GM12878 (cell line): ENCODE measurements at regions not wholly inside any gene's neighbourhood (a gene's known extent, or its start where the extent isn't known, plus 50 kb on each side); places are given as distances from the start of the nearest gene placed in this dataset.

Experiments used
- ATAC-seq: fragments of 200-7000 bp; cut with Tn5 transposase; 3 replicates; pipeline ENCODE4 v1.9.1; 2020; ENCODE audit warnings: mild to moderate bottlenecking, moderate library complexity
- BruUV-seq: library from RNA; stranded (reverse); fragments of 400-500 nt; replicated peaks from 2 replicates; lab custom pipeline; 2021; lab: Mats Ljungman, UMichigan
- CTCF ChIA-PET: fragments of 300-600 bp; sonication (Branson Sonifier 250); formaldehyde crosslinking; extraction: SDS; loops from one replicate; lab custom pipeline; 2021; ENCODE audit warnings: inconsistent platforms; lab: Yijun Ruan, JAX
- POLR2A ChIA-PET: fragments of 350-600 bp; formaldehyde crosslinking; extraction: SDS; loops from one replicate; lab custom pipeline; 2021; ENCODE audit warnings: inconsistent platforms; lab: Charles Lee
- RAD21 ChIA-PET: fragments of 300-600 bp; sonication (Branson Sonifier 250); formaldehyde crosslinking; loops from one replicate; lab custom pipeline; 2023; ENCODE audit warnings: antibody characterized with exemption; ENCODE audit not compliant: unreplicated experiment; lab: Charles Lee
- SMC1A ChIA-PET: fragments of 300-600 bp; sonication (Branson Sonifier 250); formaldehyde crosslinking; loops from one replicate; lab custom pipeline; 2023; ENCODE audit not compliant: unreplicated experiment, uncharacterized antibody; lab: Charles Lee
- DNase-seq: peaks from one replicate; pipeline ENCODE4 v3.0.0-alpha.2; 2011; ENCODE audit warnings: low read depth, low spot score
- FAIRE-seq: peaks from 3 replicates; lab custom pipeline; 2011; peaks lifted over from hg19 to GRCh38; lab: Jason Lieb, UNC
- H2AFZ ChIP-seq: 2 replicates; pipeline ENCODE4 v1.6.0; 2011; ENCODE audit warnings: low read depth, low read length, control low read depth; ENCODE audit not compliant: control insufficient read depth
- H3K27ac ChIP-seq: 2 replicates; pipeline ENCODE4 v1.5.1; 2011; ENCODE audit warnings: control low read depth; ENCODE audit not compliant: control insufficient read depth, insufficient read depth
- H3K27me3 ChIP-seq, 2 experiments: replicated peaks in 1 of 2; 2 replicates each; pipeline versions ENCODE4 v1.6.0 to v1.6.1; 2011; ENCODE audit warnings: low read length in 1 of 2; ENCODE audit not compliant: control insufficient read depth in 2 of 2, insufficient read depth in 2 of 2
- H3K36me3 ChIP-seq, 2 experiments: 2 replicates each; pipeline ENCODE4 v1.5.1; 2011; ENCODE audit warnings: low read length in 1 of 2; ENCODE audit not compliant: control insufficient read depth in 2 of 2, insufficient read depth in 2 of 2
- H3K4me1 ChIP-seq: 2 replicates; pipeline ENCODE4 v1.6.1; 2011; ENCODE audit warnings: mild to moderate bottlenecking, low read length, moderate library complexity, mixed read lengths; ENCODE audit not compliant: control insufficient read depth, insufficient read depth
- H3K4me2 ChIP-seq: 2 replicates; pipeline ENCODE4 v1.6.0; 2011; ENCODE audit warnings: control low read depth; ENCODE audit not compliant: control insufficient read depth, insufficient read depth
- H3K4me3 ChIP-seq: fragments of 200-600 bp; sonication (generic); 2 replicates; pipeline ENCODE4 v1.5.1; 2016
- H3K79me2 ChIP-seq: 2 replicates; pipeline ENCODE4 v1.6.0; 2011; ENCODE audit warnings: low read length; ENCODE audit not compliant: control insufficient read depth, insufficient read depth
- H3K9ac ChIP-seq: 2 replicates; pipeline ENCODE4 v1.8.0; 2011; ENCODE audit warnings: low read length, control low read depth, mixed read lengths; ENCODE audit not compliant: control insufficient read depth, insufficient read depth
- H3K9me3 ChIP-seq: replicated peaks from 3 replicates; pipeline ENCODE4 v1.5.1; 2011; ENCODE audit warnings: mild to moderate bottlenecking, low read length; ENCODE audit not compliant: control insufficient read depth, insufficient read depth
- H4K20me1 ChIP-seq: 2 replicates; pipeline ENCODE4 v1.6.0; 2011; ENCODE audit not compliant: control insufficient read depth, insufficient read depth
- E4F1 ChIP-seq: fragments of 450-650 bp; IDR thresholded peaks from 2 replicates; pipeline ENCODE4 v1.6.1; 2018; ENCODE audit warnings: borderline replicate concordance, mild to moderate bottlenecking; ENCODE audit not compliant: partially characterized antibody
- HDGF ChIP-seq: fragments of 450-650 bp; IDR thresholded peaks from 2 replicates; pipeline ENCODE4 v1.6.1; 2016; ENCODE audit warnings: antibody characterized with exemption
- MAX ChIP-seq: IDR thresholded peaks from 2 replicates; pipeline ENCODE4 v1.6.1; 2012; ENCODE audit warnings: low read depth, low read length, improper control_type of control experiment
- MEF2A ChIP-seq: IDR thresholded peaks from 2 replicates; pipeline ENCODE4 v1.6.1; 2011; ENCODE audit warnings: low read depth, mild to moderate bottlenecking, low read length, moderate library complexity; ENCODE audit not compliant: insufficient read depth
- NR2C1 ChIP-seq: fragments of 450-650 bp; IDR thresholded peaks from 2 replicates; pipeline ENCODE4 v1.6.1; 2017; ENCODE audit warnings: antibody characterized with exemption, mild to moderate bottlenecking, moderate library complexity
- PKNOX1 ChIP-seq: fragments of 450-650 bp; IDR thresholded peaks from 2 replicates; pipeline ENCODE4 v1.6.1; 2016; ENCODE audit warnings: mild to moderate bottlenecking
- PML ChIP-seq: IDR thresholded peaks from 2 replicates; pipeline ENCODE4 v1.6.1; 2012; ENCODE audit warnings: low read length, inconsistent platforms
- RAD51 ChIP-seq: fragments of 450-650 bp; IDR thresholded peaks from 2 replicates; pipeline ENCODE4 v1.6.1; 2016; ENCODE audit warnings: moderate library complexity, mild to moderate bottlenecking, inconsistent platforms
- SREBF1 ChIP-seq: IDR thresholded peaks from 2 replicates; pipeline ENCODE4 v1.6.1; 2012; ENCODE audit warnings: mild to moderate bottlenecking, low read length
- TBL1XR1 ChIP-seq: IDR thresholded peaks from 2 replicates; pipeline ENCODE4 v1.6.1; 2012; ENCODE audit warnings: low read depth, low read length, improper control_type of control experiment
- TCF12 ChIP-seq: IDR thresholded peaks from 2 replicates; pipeline ENCODE4 v1.6.1; 2011; ENCODE audit warnings: low read depth, mild to moderate bottlenecking, low read length
- ZBTB11 ChIP-seq: fragments of 450-650 bp; formaldehyde crosslinking; IDR thresholded peaks from 2 replicates; pipeline ENCODE4 v1.5.0; 2022; ENCODE audit warnings: mild to moderate bottlenecking, missing genetic modification characterization
- WGBS: methylation state at CpG from one replicate; pipeline ENCODE4 v1.1.6; 2016; ENCODE audit warnings: low lambda C conversion rate; ENCODE audit not compliant: insufficient replicate concordance, insufficient coverage; ENCODE audit errors: missing lambda C conversion rate; 5-methylcytosine and 5-hydroxymethylcytosine counted together
- in situ Hi-C: fragments of 300-500 bp; cut with MboI; formaldehyde crosslinking; loops from 9 replicates; pipeline ENCODE4 v1.14.3; 2018; ENCODE audit warnings: mixed read lengths
- intact Hi-C: fragments of 100-400 bp; cut with micrococcal nuclease; formaldehyde crosslinking; loops from one replicate; pipeline ENCODE4 v1.14.2; 2022; ENCODE audit not compliant: unreplicated experiment

DNA sequence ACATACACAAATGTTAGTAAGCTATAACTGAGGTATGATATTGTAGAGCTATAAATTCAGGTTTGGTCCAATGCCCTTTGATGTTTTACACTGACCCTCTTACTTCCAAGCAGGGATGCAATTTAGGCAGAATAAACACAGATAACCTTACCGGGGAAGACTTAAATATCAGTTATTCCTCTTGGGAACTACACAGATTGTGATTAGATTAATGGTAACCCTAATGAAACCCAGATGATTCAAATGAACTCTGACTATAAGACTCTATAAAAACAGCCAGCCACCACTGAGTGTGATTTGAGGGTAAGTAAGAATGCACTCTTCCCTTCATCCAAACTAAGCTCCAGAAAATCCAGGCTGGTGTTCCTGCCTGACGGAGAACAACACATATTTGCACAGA is 891.1 kb downstream of the NXPH1 start:
- ChIA-PET RAD21 (no interaction called here), POLR2A (no interaction called here), CTCF (no interaction called here), SMC1A (interaction anchor here (0.5 kb wide), 1 partner anchor 17 kb away, joined by 3 read pairs; no protein-coding TSS in a partner anchor)
- FAIRE-seq, result no peak
- Histone ChIP-seq H3K79me2 (no peaks in the 10 kb centered on the region), H3K27ac (no peak overlapping the region), H3K27me3 (no peaks in the 10 kb centered on the region), H3K9me3 (no peaks in the 10 kb centered on the region), H3K4me3 (no peak overlapping the region), H3K4me1 (no peaks in the 10 kb centered on the region), H4K20me1 (no peaks in the 10 kb centered on the region), H3K36me3 (no peaks in the 10 kb centered on the region), H3K4me2 (no peak overlapping the region), H2AFZ (no peak overlapping the region), H3K9ac (no peak overlapping the region)
- no TSS peak for BruUV-seq
- TF ChIP-seq PML (no peak), TCF12 (no peak), ZBTB11 (CRISPR knock-in tag) (no peak)
- WGBS, result 2% methylated on average over 2 of the region's 2 CpGs
- in situ Hi-C loops, result no loop called here
- intact Hi-C loops, result no loop called here
- no peak for DNase-seq
- ATAC-seq, result no peak

DNA sequence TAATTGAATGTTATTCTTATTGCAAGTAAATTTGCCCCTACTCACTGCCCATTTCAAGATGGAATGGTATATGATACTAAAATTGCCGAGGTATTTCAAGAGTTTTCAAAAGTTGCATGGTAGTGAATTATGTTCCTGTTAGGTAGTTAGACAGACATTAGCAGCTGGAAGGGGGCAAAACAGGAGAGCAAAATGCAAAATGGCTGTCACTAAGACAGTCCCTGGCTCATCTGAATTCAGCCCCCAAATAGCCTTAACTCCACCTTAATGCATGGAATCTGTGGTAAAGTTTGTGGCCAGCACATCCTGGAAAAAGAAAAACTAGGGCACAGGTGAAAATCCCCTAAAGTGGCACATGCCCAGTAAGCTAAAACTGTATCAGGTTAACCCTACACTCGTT is 894.9 kb downstream of the NXPH1 start:
- Histone ChIP-seq H3K9ac (no peak overlapping the region), H3K4me1 (no peaks in the 10 kb centered on the region), H3K4me2 (no peak overlapping the region), H3K4me3 (no peak overlapping the region), H3K9me3 (no peaks in the 10 kb centered on the region), H3K27ac (no peak overlapping the region), H3K79me2 (no peaks in the 10 kb centered on the region), H3K27me3 (no peaks in the 10 kb centered on the region), H2AFZ (no peak overlapping the region), H3K36me3 (no peaks in the 10 kb centered on the region), H4K20me1 (no peaks in the 10 kb centered on the region)
- in situ Hi-C loops (no loop called here), intact Hi-C loops (no loop called here)
- ChIA-PET RAD21 (no interaction called here), POLR2A (no interaction called here), SMC1A (no interaction called here), CTCF (no interaction called here)
- ATAC-seq (no peak), FAIRE-seq (no peak), DNase-seq (no peak)
- 21% methylated on average over 2 of the region's 2 CpGs for WGBS
- BruUV-seq, result no TSS peak
- TF ChIP-seq SREBF1, result no peak
- no peak for TF ChIP-seq E4F1
- no peak for TF ChIP-seq TBL1XR1
- TF ChIP-seq NR2C1, result no peak
- no peak for TF ChIP-seq MAX
- no peak for TF ChIP-seq PKNOX1
- no peak for TF ChIP-seq HDGF
- no peak for TF ChIP-seq MEF2A
- TF ChIP-seq RAD51, result no peak
